ENCODE measurements at regions not wholly inside any gene's neighbourhood (a gene's known extent, or its start where the extent isn't known, plus 50 kb on each side); places are given as distances from the start of the nearest gene placed in this dataset.
A peak's percentile ranks its signal among the peaks of the same experiment; 100 is the strongest.

DNA sequence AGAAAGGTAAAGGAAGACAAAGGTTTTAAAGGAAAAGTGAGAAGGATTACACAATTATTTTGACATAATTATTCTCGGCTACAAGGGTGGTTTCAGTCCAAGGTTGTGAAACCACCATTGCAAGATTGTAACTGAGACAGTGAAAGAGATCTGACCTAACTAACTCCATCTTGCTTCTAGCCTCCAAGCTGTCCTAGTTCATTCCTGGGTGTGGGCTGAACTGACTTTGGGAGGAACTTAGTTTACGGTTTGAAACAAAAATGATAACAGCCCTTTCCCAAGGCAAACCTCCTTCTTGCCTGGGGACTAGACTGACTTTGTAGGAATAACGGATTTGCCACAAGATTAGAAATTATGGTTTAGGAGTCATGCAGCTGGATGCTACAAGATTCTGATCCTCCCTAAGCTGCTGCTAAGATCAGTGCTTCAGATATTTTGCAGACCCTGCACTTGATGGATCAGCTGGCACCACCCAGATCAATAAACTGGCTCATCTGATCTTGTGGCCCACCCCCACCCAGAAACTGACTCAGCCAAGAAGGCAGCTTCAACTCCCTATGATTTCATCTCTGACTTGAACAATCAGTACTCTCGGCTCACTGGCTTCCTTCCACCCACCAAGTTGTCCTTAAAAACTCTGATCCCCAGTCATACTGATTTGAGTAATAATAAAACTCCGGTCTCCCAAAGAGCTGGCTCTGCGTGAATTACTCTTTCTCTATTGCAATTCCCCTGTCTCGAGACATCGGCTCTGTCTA lies 57.7 kb upstream of the AADACL2 start (continued):
- TF ChIP-seq, protein P1, sequence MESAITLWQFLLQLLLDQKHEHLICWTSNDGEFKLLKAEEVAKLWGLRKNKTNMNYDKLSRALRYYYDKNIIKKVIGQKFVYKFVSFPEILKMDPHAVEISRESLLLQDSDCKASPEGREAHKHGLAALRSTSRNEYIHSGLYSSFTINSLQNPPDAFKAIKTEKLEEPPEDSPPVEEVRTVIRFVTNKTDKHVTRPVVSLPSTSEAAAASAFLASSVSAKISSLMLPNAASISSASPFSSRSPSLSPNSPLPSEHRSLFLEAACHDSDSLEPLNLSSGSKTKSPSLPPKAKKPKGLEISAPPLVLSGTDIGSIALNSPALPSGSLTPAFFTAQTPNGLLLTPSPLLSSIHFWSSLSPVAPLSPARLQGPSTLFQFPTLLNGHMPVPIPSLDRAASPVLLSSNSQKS (CRISPR knock-in tag; IDR thresholded peaks at IDR 0.05): no peak
- TF ChIP-seq SETDB1 (IDR thresholded peaks at IDR 0.05; ENCODE audit: low read length) (no peak), ETV1 (tag; conservative IDR thresholded peaks at IDR 0.05; ENCODE audit: low read depth) (no peak), GTF2F1 (IDR thresholded peaks at IDR 0.05; ENCODE audit: low read depth, low read length) (no peak), ZNF431 (CRISPR knock-in tag; IDR thresholded peaks at IDR 0.05) (no peak), POLR3G (IDR thresholded peaks at IDR 0.05; ENCODE audit: extremely low read depth, insufficient read length, insufficient replicate concordance) (no peak), CXXC5 (CRISPR knock-in tag; IDR thresholded peaks at IDR 0.05) (peak; percentile 78), CEBPB (tag; IDR thresholded peaks at IDR 0.05) (peak; percentile 33; the same call in 1 of the 2 replicates), KDM1A (IDR thresholded peaks at IDR 0.05) (no peak), ZNF644 (tag; IDR thresholded peaks at IDR 0.05; ENCODE audit: low read depth) (peak; percentile 93), BCL6 (CRISPR knock-in tag; IDR thresholded peaks at IDR 0.05) (no peak), OTX1 (CRISPR knock-in tag; IDR thresholded peaks at IDR 0.05) (no peak), TGIF2 (CRISPR knock-in tag; IDR thresholded peaks at IDR 0.05) (no peak), RBM22 (IDR thresholded peaks at IDR 0.05; ENCODE audit: low read depth, low read length, poor library complexity, severe bottlenecking) (no peak), ZNF586 (CRISPR knock-in tag; conservative IDR thresholded peaks at IDR 0.05) (no peak), KLF16 (IDR thresholded peaks at IDR 0.05) (no peak), FOXK2 (conservative IDR thresholded peaks at IDR 0.05 in 1 of 2, IDR thresholded peaks at IDR 0.05 in 1 of 2; ENCODE audit: low read depth in 2 of 2) (no peak), DDX20 (tag; IDR thresholded peaks at IDR 0.05; ENCODE audit: low read depth) (peak; percentile 91), MED1 (CRISPR knock-in tag; IDR thresholded peaks at IDR 0.05; ENCODE audit: borderline replicate concordance) (no peak), ELF4 (CRISPR knock-in tag; IDR thresholded peaks at IDR 0.05) (no peak), SMARCC2 (IDR thresholded peaks at IDR 0.05; ENCODE audit: low read depth) (no peak), ZNF77 (CRISPR knock-in tag; IDR thresholded peaks at IDR 0.05) (no peak), NCOA6 (IDR thresholded peaks at IDR 0.05) (no peak)
- TF ChIP-seq, protein P2, sequence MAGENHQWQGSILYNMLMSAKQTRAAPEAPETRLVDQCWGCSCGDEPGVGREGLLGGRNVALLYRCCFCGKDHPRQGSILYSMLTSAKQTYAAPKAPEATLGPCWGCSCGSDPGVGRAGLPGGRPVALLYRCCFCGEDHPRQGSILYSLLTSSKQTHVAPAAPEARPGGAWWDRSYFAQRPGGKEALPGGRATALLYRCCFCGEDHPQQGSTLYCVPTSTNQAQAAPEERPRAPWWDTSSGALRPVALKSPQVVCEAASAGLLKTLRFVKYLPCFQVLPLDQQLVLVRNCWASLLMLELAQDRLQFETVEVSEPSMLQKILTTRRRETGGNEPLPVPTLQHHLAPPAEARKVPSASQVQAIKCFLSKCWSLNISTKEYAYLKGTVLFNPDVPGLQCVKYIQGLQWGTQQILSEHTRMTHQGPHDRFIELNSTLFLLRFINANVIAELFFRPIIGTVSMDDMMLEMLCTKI (IDR thresholded peaks at IDR 0.05; ENCODE audit: partially characterized antibody): no peak
- TF ChIP-seq, protein P3, sequence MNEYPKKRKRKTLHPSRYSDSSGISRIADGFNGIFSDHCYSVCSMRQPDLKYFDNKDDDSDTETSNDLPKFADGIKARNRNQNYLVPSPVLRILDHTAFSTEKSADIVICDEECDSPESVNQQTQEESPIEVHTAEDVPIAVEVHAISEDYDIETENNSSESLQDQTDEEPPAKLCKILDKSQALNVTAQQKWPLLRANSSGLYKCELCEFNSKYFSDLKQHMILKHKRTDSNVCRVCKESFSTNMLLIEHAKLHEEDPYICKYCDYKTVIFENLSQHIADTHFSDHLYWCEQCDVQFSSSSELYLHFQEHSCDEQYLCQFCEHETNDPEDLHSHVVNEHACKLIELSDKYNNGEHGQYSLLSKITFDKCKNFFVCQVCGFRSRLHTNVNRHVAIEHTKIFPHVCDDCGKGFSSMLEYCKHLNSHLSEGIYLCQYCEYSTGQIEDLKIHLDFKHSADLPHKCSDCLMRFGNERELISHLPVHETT (CRISPR knock-in tag; conservative IDR thresholded peaks at IDR 0.05 in 1 of 2, IDR thresholded peaks at IDR 0.05 in 1 of 2): peak in 1 of 2 experiments; percentile 92; a peak in 2 of 4 replicates
